ENCODE measurements at regions not wholly inside any gene's neighbourhood (a gene's known extent, or its start where the extent isn't known, plus 50 kb on each side); places are given as distances from the start of the nearest gene placed in this dataset.

DNA sequence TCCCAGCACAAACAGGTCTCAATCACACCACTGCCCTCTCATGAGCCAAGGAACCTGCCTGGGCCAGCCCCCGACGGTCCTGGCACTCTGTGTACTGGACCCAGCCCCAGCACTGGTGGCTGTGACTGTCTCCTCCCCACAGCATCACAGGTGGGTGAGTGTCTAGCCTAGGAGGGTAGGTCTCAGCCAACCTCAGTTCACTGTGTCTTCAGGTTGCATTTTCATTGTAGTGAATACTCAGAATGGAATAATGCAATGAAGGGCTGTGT lies 163.4 kb upstream of the NSMCE3 start:
- H3K4me3 ChIP-seq (ENCODE audit: low read depth in 1 of 3, low read length in 3 of 3), result no peak overlapping the region
- H3K27me3 ChIP-seq (ENCODE audit: control insufficient read depth in 4 of 4, insufficient read depth in 4 of 4, low read length in 3 of 4), result peaks cover 0 to 11% (median 3%) of the 10 kb centered on the region in 4 donors
- peak; percentile 20 for DNase-seq (ENCODE audit: low spot score)
- H3K9me3 ChIP-seq (ENCODE audit: control insufficient read depth in 4 of 4, low read length in 3 of 4), result no peaks in the 10 kb centered on the region
- H3K36me3 ChIP-seq (ENCODE audit: control insufficient read depth in 4 of 4, insufficient read depth in 3 of 4, low read depth in 1 of 4, low read length in 3 of 4), result no peaks in the 10 kb centered on the region
- WGBS, result 69% methylated on average over 2 of the region's 2 CpGs
- no peak overlapping the region for H3K9ac ChIP-seq (ENCODE audit: low read depth in 1 of 2, low read length in 2 of 2)
- H3K27ac ChIP-seq (ENCODE audit: low read depth in 1 of 2, low read length in 2 of 2), result no peak overlapping the region
- TF ChIP-seq RXRA (IDR thresholded peaks at IDR 0.05) (no peak), EGR1 (IDR thresholded peaks at IDR 0.05; ENCODE audit: low read depth in 2 of 2) (no peak), GABPA (IDR thresholded peaks at IDR 0.05 in 1 of 2, conservative IDR thresholded peaks at IDR 0.05 in 1 of 2) (no peak), FOXA1 (IDR thresholded peaks at IDR 0.05) (no peak), RAD21 (IDR thresholded peaks at IDR 0.05) (no peak)
- TF ChIP-seq, protein P1, sequence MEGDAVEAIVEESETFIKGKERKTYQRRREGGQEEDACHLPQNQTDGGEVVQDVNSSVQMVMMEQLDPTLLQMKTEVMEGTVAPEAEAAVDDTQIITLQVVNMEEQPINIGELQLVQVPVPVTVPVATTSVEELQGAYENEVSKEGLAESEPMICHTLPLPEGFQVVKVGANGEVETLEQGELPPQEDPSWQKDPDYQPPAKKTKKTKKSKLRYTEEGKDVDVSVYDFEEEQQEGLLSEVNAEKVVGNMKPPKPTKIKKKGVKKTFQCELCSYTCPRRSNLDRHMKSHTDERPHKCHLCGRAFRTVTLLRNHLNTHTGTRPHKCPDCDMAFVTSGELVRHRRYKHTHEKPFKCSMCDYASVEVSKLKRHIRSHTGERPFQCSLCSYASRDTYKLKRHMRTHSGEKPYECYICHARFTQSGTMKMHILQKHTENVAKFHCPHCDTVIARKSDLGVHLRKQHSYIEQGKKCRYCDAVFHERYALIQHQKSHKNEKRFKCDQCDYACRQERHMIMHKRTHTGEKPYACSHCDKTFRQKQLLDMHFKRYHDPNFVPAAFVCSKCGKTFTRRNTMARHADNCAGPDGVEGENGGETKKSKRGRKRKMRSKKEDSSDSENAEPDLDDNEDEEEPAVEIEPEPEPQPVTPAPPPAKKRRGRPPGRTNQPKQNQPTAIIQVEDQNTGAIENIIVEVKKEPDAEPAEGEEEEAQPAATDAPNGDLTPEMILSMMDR (IDR thresholded peaks at IDR 0.05; ENCODE audit: low read depth, low read length, missing input control), result no peak
- TF ChIP-seq, protein P2, sequence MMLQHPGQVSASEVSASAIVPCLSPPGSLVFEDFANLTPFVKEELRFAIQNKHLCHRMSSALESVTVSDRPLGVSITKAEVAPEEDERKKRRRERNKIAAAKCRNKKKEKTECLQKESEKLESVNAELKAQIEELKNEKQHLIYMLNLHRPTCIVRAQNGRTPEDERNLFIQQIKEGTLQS (IDR thresholded peaks at IDR 0.05), result no peak
- H3K4me1 ChIP-seq (ENCODE audit: control insufficient read depth in 4 of 4, insufficient read depth in 4 of 4, low read length in 3 of 4), result no peaks in the 10 kb centered on the region

DNA sequence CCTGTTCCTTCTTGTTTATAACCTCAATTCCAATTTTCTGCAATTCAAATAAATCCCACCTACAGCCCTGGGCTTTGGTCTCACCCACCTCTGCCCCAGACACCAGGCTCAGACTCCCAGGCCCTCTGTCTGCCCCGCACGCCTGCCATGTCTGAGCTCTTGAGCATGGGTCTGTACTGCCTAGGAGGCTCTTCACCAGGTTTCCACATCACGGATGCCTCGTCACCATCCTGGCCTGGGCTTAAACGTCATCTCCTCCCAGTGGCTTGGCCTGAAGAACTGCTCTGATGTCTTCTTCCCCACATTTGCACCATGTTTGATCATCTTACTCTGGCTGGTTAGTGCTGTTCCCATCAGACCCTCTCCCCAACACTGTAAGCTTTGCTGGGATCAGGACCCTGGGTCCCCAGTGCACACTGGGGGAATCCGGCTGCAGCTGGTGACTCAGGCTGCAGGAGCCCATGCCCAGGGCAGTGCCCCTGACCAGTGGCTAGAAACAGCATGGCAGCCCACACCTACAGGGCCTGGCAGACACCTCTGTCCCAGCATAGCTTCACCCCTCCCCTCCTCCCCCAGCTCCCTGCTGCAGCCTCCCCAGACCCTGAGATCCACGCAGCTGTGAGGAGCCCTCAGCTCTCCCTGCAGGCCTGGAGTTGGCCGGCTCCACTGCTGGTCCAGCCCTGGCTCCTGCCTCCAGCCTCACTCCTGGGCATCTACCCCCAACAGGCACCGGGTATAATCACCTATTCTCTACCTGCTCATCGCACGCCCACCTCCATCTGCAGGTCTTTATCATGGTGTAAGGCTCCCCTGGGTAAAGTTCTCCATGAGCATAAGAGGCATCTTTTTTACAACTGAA lies 162.8 kb upstream of the NSMCE3 start:
- TF ChIP-seq, protein P1 (IDR thresholded peaks at IDR 0.05; ENCODE audit: low read depth, low read length, missing input control), result no peak
- TF ChIP-seq, protein P3, sequence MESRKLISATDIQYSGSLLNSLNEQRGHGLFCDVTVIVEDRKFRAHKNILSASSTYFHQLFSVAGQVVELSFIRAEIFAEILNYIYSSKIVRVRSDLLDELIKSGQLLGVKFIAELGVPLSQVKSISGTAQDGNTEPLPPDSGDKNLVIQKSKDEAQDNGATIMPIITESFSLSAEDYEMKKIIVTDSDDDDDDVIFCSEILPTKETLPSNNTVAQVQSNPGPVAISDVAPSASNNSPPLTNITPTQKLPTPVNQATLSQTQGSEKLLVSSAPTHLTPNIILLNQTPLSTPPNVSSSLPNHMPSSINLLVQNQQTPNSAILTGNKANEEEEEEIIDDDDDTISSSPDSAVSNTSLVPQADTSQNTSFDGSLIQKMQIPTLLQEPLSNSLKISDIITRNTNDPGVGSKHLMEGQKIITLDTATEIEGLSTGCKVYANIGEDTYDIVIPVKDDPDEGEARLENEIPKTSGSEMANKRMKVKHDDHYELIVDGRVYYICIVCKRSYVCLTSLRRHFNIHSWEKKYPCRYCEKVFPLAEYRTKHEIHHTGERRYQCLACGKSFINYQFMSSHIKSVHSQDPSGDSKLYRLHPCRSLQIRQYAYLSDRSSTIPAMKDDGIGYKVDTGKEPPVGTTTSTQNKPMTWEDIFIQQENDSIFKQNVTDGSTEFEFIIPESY (IDR thresholded peaks at IDR 0.05), result no peak
- TF ChIP-seq GABPA (IDR thresholded peaks at IDR 0.05 in 1 of 2, conservative IDR thresholded peaks at IDR 0.05 in 1 of 2), result no peak
- TF ChIP-seq, protein P4, sequence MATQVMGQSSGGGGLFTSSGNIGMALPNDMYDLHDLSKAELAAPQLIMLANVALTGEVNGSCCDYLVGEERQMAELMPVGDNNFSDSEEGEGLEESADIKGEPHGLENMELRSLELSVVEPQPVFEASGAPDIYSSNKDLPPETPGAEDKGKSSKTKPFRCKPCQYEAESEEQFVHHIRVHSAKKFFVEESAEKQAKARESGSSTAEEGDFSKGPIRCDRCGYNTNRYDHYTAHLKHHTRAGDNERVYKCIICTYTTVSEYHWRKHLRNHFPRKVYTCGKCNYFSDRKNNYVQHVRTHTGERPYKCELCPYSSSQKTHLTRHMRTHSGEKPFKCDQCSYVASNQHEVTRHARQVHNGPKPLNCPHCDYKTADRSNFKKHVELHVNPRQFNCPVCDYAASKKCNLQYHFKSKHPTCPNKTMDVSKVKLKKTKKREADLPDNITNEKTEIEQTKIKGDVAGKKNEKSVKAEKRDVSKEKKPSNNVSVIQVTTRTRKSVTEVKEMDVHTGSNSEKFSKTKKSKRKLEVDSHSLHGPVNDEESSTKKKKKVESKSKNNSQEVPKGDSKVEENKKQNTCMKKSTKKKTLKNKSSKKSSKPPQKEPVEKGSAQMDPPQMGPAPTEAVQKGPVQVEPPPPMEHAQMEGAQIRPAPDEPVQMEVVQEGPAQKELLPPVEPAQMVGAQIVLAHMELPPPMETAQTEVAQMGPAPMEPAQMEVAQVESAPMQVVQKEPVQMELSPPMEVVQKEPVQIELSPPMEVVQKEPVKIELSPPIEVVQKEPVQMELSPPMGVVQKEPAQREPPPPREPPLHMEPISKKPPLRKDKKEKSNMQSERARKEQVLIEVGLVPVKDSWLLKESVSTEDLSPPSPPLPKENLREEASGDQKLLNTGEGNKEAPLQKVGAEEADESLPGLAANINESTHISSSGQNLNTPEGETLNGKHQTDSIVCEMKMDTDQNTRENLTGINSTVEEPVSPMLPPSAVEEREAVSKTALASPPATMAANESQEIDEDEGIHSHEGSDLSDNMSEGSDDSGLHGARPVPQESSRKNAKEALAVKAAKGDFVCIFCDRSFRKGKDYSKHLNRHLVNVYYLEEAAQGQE (IDR thresholded peaks at IDR 0.05), result no peak
- TF ChIP-seq FOXA2 (IDR thresholded peaks at IDR 0.05), result no peak
- TF ChIP-seq RXRA (IDR thresholded peaks at IDR 0.05), result no peak
- TF ChIP-seq FOXA1 (IDR thresholded peaks at IDR 0.05), result no peak
- no peak for TF ChIP-seq TAF1 (conservative IDR thresholded peaks at IDR 0.05)
- TF ChIP-seq, protein P2 (IDR thresholded peaks at IDR 0.05), result no peak
- TF ChIP-seq HNF4A (conservative IDR thresholded peaks at IDR 0.05), result no peak
- TF ChIP-seq SP1 (IDR thresholded peaks at IDR 0.05), result no peak
- no peak for TF ChIP-seq JUND (IDR thresholded peaks at IDR 0.05)
- no peak for TF ChIP-seq EGR1 (IDR thresholded peaks at IDR 0.05; ENCODE audit: low read depth in 2 of 2)
- TF ChIP-seq HNF4G (IDR thresholded peaks at IDR 0.05), result no peak
- TF ChIP-seq, protein P5, sequence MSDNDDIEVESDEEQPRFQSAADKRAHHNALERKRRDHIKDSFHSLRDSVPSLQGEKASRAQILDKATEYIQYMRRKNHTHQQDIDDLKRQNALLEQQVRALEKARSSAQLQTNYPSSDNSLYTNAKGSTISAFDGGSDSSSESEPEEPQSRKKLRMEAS (IDR thresholded peaks at IDR 0.05), result no peak
- no peak for TF ChIP-seq RAD21 (IDR thresholded peaks at IDR 0.05)
- TF ChIP-seq YY1 (IDR thresholded peaks at IDR 0.05), result no peak

More for the DNA sequence above, 162.8 kb upstream of the NSMCE3 start:
- DNase-seq (ENCODE audit: low spot score), result peak; percentile 27
- Histone ChIP-seq H3K4me3 (ENCODE audit: low read depth in 1 of 3, low read length in 3 of 3) (no peak overlapping the region), H3K27ac (ENCODE audit: low read depth in 1 of 2, low read length in 2 of 2) (no peak overlapping the region), H3K36me3 (ENCODE audit: control insufficient read depth in 4 of 4, insufficient read depth in 3 of 4, low read depth in 1 of 4, low read length in 3 of 4) (no peaks in the 10 kb centered on the region), H3K9me3 (ENCODE audit: control insufficient read depth in 4 of 4, low read length in 3 of 4) (peaks cover 0 to 2% (median under 1%) of the 10 kb centered on the region in 4 donors), H3K4me1 (ENCODE audit: control insufficient read depth in 4 of 4, insufficient read depth in 4 of 4, low read length in 3 of 4) (no peaks in the 10 kb centered on the region), H3K9ac (ENCODE audit: low read depth in 1 of 2, low read length in 2 of 2) (no peak overlapping the region), H3K27me3 (ENCODE audit: control insufficient read depth in 4 of 4, insufficient read depth in 4 of 4, low read length in 3 of 4) (peaks cover 0 to 11% (median 3%) of the 10 kb centered on the region in 4 donors)
- WGBS, result 93% methylated on average over 11 of the region's 11 CpGs

Data from liver (tissue), 8 donors.